GM20000 (cell line): ENCODE measurements at regions not wholly inside any gene's neighbourhood (a gene's known extent, or its start where the extent isn't known, plus 50 kb on each side); places are given as distances from the start of the nearest gene placed in this dataset.

Experiments used
- DNase-seq: peaks from one replicate; pipeline ENCODE4 v3.0.0; 2012; ENCODE audit warnings: low spot score
- CTCF ChIP-seq: IDR thresholded peaks from 2 replicates; pipeline ENCODE4 v1.5.1; 2012; ENCODE audit warnings: mild to moderate bottlenecking, control low read depth; ENCODE audit errors: extremely low read depth, missing control alignments

GRCh38 chr1:58999676-59000075 lies 215.8 kb upstream of the JUN start:
- no peak for TF ChIP-seq CTCF
- DNase-seq, result no peak

GRCh38 chr1:59004755-59005154 lies 220.9 kb upstream of the JUN start:
- no peak for TF ChIP-seq CTCF
- no peak for DNase-seq

GRCh38 chr1:59005491-59006288 lies 221.8 kb upstream of the JUN start:
- DNase-seq, result peak; percentile 28
- TF ChIP-seq CTCF, result no peak

- DNase-seq, result no peak
- TF ChIP-seq CTCF, result no peak
Observed at GRCh38 chr1:59006289-59006658, 222.4 kb upstream of the JUN start.

- DNase-seq, result no peak
- no peak for TF ChIP-seq CTCF
Observed at GRCh38 chr1:59006932-59007331, 223.1 kb upstream of the JUN start.

- TF ChIP-seq CTCF, result no peak
- no peak for DNase-seq
Observed at GRCh38 chr1:59007429-59007819, 223.6 kb upstream of the JUN start.

- no peak for TF ChIP-seq CTCF
- DNase-seq, result peak; percentile 16
Observed at GRCh38 chr1:59007820-59008598, 224.2 kb upstream of the JUN start.
